ENCODE measurements at regions not wholly inside any gene's neighbourhood (a gene's known extent, or its start where the extent isn't known, plus 50 kb on each side); places are given as distances from the start of the nearest gene placed in this dataset.
"Not testable (repeated sequence)": the region's sequence is repeated elsewhere in the genome, so short reads cannot be mapped to it uniquely, and the experiment has no call there.

- H3K4me3 ChIP-seq (ENCODE audit: low read length), result no peak overlapping the region
- no peaks in the 10 kb centered on the region for H3K36me3 Mint-ChIP-seq (ENCODE audit: low read depth)
- no peaks in the 10 kb centered on the region for H3K4me1 ChIP-seq (ENCODE audit: insufficient read depth, low read length)
- H3K9me3 Mint-ChIP-seq, result no peaks in the 10 kb centered on the region
- peaks cover 38% of the 10 kb centered on the region for H3K27me3 Mint-ChIP-seq
- H3K4me3 Mint-ChIP-seq, result no peak overlapping the region
- POLR2A ChIA-PET, result no interaction called here
- TF ChIP-seq, protein P1, sequence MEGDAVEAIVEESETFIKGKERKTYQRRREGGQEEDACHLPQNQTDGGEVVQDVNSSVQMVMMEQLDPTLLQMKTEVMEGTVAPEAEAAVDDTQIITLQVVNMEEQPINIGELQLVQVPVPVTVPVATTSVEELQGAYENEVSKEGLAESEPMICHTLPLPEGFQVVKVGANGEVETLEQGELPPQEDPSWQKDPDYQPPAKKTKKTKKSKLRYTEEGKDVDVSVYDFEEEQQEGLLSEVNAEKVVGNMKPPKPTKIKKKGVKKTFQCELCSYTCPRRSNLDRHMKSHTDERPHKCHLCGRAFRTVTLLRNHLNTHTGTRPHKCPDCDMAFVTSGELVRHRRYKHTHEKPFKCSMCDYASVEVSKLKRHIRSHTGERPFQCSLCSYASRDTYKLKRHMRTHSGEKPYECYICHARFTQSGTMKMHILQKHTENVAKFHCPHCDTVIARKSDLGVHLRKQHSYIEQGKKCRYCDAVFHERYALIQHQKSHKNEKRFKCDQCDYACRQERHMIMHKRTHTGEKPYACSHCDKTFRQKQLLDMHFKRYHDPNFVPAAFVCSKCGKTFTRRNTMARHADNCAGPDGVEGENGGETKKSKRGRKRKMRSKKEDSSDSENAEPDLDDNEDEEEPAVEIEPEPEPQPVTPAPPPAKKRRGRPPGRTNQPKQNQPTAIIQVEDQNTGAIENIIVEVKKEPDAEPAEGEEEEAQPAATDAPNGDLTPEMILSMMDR (IDR thresholded peaks at IDR 0.05), result no peak
- no peak overlapping the region for H3K27ac Mint-ChIP-seq
- peaks cover 18 to 22% of the 10 kb centered on the region in 2 experiments for H3K27me3 ChIP-seq (ENCODE audit: control insufficient read depth in 1 of 2, insufficient read depth in 2 of 2, low read length in 2 of 2)
- ATAC-seq (ENCODE audit: poor library complexity) (no peak), DNase-seq (no peak)
- intact Hi-C loops (cut with DNase I, micrococcal nuclease), result no loop called here
- CTCF ChIA-PET, result no interaction called here
- H3K36me3 ChIP-seq (ENCODE audit: insufficient read depth, low read length), result no peaks in the 10 kb centered on the region
- no peaks in the 10 kb centered on the region for H3K4me1 Mint-ChIP-seq (ENCODE audit: low read depth)
- no peaks in the 10 kb centered on the region for H3K9me3 ChIP-seq (ENCODE audit: control insufficient read depth in 1 of 2, insufficient read depth in 1 of 2, low read length in 2 of 2)
- no peak overlapping the region for H3K27ac ChIP-seq (ENCODE audit: low read depth in 1 of 2, low read length in 2 of 2)
Observed at GRCh38 chr18:10134204-10134603, 220.4 kb downstream of the VAPA start.

DNA sequence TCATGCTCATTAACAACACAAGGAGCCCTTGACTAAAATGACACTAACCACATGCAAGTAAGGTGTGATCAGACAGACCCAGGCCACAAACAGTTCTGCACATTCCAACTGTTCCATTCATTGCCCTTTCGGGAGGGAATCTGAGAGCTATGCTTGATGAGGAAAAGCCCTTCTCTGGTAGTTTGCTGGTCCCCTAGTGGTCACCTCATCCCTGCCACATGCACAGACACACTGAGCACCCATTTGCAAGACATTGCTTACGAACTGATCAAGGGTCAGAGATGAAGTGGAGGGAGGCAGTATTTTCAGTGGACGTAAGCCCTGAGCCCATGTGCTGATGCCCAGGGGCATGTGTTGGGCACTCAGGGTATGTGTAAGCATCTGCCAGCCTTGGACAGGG is 220.9 kb downstream of the VAPA start:
- H3K4me3 Mint-ChIP-seq; H3K36me3 ChIP-seq (ENCODE audit: insufficient read depth, low read length); H3K27ac ChIP-seq (ENCODE audit: low read depth in 1 of 2, low read length in 2 of 2); DNase-seq; H3K4me1 Mint-ChIP-seq (ENCODE audit: low read depth); intact Hi-C loops (cut with DNase I, micrococcal nuclease); ATAC-seq (ENCODE audit: poor library complexity); H3K4me1 ChIP-seq (ENCODE audit: insufficient read depth, low read length); CTCF ChIA-PET; H3K4me3 ChIP-seq (ENCODE audit: low read length); H3K9me3 ChIP-seq (ENCODE audit: control insufficient read depth in 1 of 2, insufficient read depth in 1 of 2, low read length in 2 of 2); H3K36me3 Mint-ChIP-seq (ENCODE audit: low read depth); POLR2A ChIA-PET; H3K9me3 Mint-ChIP-seq; H3K27ac Mint-ChIP-seq: not testable (repeated sequence)
- peaks cover 34% of the 10 kb centered on the region for H3K27me3 Mint-ChIP-seq
- H3K27me3 ChIP-seq (ENCODE audit: control insufficient read depth in 1 of 2, insufficient read depth in 2 of 2, low read length in 2 of 2), result peaks cover 18 to 22% of the 10 kb centered on the region in 2 experiments

DNA sequence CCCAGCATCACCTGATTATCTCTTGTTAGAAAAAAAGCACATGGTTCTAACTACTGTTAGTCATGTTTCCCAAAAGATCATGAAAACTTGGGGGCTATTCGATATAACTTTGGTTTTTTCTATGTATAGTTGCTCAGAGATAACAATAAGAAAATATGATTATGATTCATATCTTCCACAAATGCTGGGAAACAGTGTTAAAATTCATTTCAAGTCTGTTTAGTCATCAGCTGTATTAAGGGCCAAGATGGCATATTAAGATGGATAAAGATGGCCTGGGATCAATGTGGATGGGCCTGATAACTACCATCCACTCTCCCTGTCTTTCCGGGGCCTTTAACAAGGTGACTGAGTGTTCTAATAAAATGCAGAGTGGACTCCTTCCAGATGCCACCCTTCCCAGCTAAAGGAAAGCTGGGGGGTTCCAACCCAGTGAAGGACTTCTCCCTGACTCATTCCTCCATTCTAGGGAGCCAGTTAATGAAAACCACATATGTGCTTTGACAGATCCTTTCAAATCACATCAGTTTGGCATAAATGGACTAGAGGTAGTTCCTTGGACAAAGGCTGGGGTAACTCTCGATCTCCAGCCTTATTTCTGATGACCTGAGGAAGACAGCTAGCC is 221.6 kb downstream of the VAPA start:
- Histone ChIP-seq H3K36me3 (ENCODE audit: insufficient read depth, low read length) (no peaks in the 10 kb centered on the region), H3K27me3 (ENCODE audit: control insufficient read depth in 1 of 2, insufficient read depth in 2 of 2, low read length in 2 of 2) (peaks cover 18 to 20% of the 10 kb centered on the region in 2 experiments), H3K27ac (ENCODE audit: low read depth in 1 of 2, low read length in 2 of 2) (no peak overlapping the region), H3K4me3 (ENCODE audit: low read length) (no peak overlapping the region), H3K4me1 (ENCODE audit: insufficient read depth, low read length) (no peaks in the 10 kb centered on the region), H3K9me3 (ENCODE audit: control insufficient read depth in 1 of 2, insufficient read depth in 1 of 2, low read length in 2 of 2) (no peaks in the 10 kb centered on the region)
- Mint-ChIP-seq H3K36me3 (ENCODE audit: low read depth) (no peaks in the 10 kb centered on the region), H3K4me3 (no peak overlapping the region), H3K27me3 (peaks cover 29% of the 10 kb centered on the region), H3K9me3 (no peaks in the 10 kb centered on the region), H3K4me1 (ENCODE audit: low read depth) (no peaks in the 10 kb centered on the region), H3K27ac (no peak overlapping the region)
- no peak for ATAC-seq (ENCODE audit: poor library complexity)
- POLR2A ChIA-PET, result no interaction called here
- TF ChIP-seq, protein P1 (IDR thresholded peaks at IDR 0.05), result no peak
- no peak for DNase-seq
- intact Hi-C loops (cut with DNase I, micrococcal nuclease), result no loop called here
- CTCF ChIA-PET, result interaction anchor here (0.6 kb wide), 1 partner anchor 12 kb away, joined by 3 read pairs; no protein-coding TSS in a partner anchor

DNA sequence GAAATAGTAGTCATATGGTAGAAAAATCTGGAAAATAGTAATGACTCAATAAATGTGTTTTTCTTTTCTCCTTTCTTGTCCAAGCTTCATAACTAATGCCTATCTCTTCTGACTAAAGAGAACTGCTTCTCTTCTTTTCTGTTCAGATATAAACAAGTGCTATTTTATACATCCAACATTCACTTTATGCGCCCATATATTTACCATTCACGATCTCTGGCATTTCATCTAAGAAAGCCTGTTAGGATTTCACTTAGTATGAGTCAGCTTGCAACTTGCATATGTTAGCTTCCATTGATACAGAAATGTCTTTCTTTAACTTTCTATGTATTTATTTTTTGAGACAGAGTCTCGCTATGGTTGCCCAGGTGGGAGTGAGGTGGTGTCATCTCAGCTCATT is 224.9 kb downstream of the VAPA start:
- H3K27ac ChIP-seq (ENCODE audit: low read depth in 1 of 2, low read length in 2 of 2), result no peak overlapping the region
- TF ChIP-seq, protein P1 (IDR thresholded peaks at IDR 0.05), result no peak
- no peaks in the 10 kb centered on the region for H3K9me3 ChIP-seq (ENCODE audit: control insufficient read depth in 1 of 2, insufficient read depth in 1 of 2, low read length in 2 of 2)
- H3K4me1 ChIP-seq (ENCODE audit: insufficient read depth, low read length), result no peaks in the 10 kb centered on the region
- ATAC-seq (ENCODE audit: poor library complexity) (no peak), DNase-seq (no peak)
- Mint-ChIP-seq H3K36me3 (ENCODE audit: low read depth) (no peaks in the 10 kb centered on the region), H3K27me3 (peaks cover 8% of the 10 kb centered on the region), H3K4me3 (no peak overlapping the region), H3K27ac (no peak overlapping the region), H3K9me3 (no peaks in the 10 kb centered on the region), H3K4me1 (ENCODE audit: low read depth) (no peaks in the 10 kb centered on the region)
- intact Hi-C loops (cut with DNase I, micrococcal nuclease), result no loop called here
- CTCF ChIA-PET, result no interaction called here
- POLR2A ChIA-PET, result no interaction called here
- no peaks in the 10 kb centered on the region for H3K36me3 ChIP-seq (ENCODE audit: insufficient read depth, low read length)
- no peaks in the 10 kb centered on the region for H3K27me3 ChIP-seq (ENCODE audit: control insufficient read depth in 1 of 2, insufficient read depth in 2 of 2, low read length in 2 of 2)
- no peak overlapping the region for H3K4me3 ChIP-seq (ENCODE audit: low read length)
